Testis (tissue), 2 donors: ENCODE measurements at regions not wholly inside any gene's neighbourhood (a gene's known extent, or its start where the extent isn't known, plus 50 kb on each side); places are given as distances from the start of the nearest gene placed in this dataset.

Source experiments
- DNase-seq: peaks from one replicate; pipeline ENCODE4 v3.0.0-alpha.2; 2019
- H3K27ac ChIP-seq, 2 donors: fragments of 200-600 bp; sonication (generic); one replicate each; pipeline ENCODE4 v1.5.1; 2019
- H3K27me3 ChIP-seq: fragments of 200-600 bp; sonication (generic); one replicate; pipeline ENCODE4 v1.5.1; 2019
- H3K36me3 ChIP-seq: fragments of 200-600 bp; sonication (generic); one replicate; pipeline ENCODE4 v1.5.1; 2017; ENCODE audit warnings: low read depth; ENCODE audit errors: missing control alignments
- H3K4me1 ChIP-seq: fragments of 200-600 bp; sonication (generic); one replicate; pipeline ENCODE4 v1.5.1; 2019
- H3K4me3 ChIP-seq, 2 donors: fragments of 200-600 bp; sonication (generic); one replicate each; pipeline ENCODE4 v1.5.1; 2017 to 2019
- H3K9me3 ChIP-seq: fragments of 200-600 bp; sonication (generic); one replicate; pipeline ENCODE4 v1.5.1; 2017
- CTCF ChIP-seq, 3 experiments: fragments of 450-650 bp in 2 of 3; fragments of 200-600 bp in 1 of 3; sonication (generic) in 1 of 3; IDR thresholded peaks; one replicate each; pipeline ENCODE4 v1.5.1; 2016 to 2019; ENCODE audit warnings: antibody characterized with exemption in 3 of 3, mild to moderate bottlenecking in 2 of 3, moderate library complexity in 1 of 3
- POLR2A ChIP-seq: fragments of 450-650 bp; IDR thresholded peaks from one replicate; pipeline ENCODE4 v1.6.1; 2017; ENCODE audit warnings: antibody characterized with exemption, mild to moderate bottlenecking, moderate library complexity
- WGBS, 2 donors: methylation state at CpG; one replicate each; pipeline ENCODE4 v1.1.5; 2018; 5-methylcytosine and 5-hydroxymethylcytosine counted together
- intact Hi-C: fragments of 100-400 bp; cut with DNase I; formaldehyde crosslinking; loops from one replicate; pipeline ENCODE4 v1.15.1; 2023; ENCODE audit warnings: low total_unique reads

- 79 to 84% methylated on average over 9 to 14 of the region's 14 CpGs for WGBS, 2 donors
- Histone ChIP-seq H3K27me3 (no peaks in the 10 kb centered on the region), H3K27ac (no peak overlapping the region), H3K36me3 (no peaks in the 10 kb centered on the region), H3K4me3 (no peak overlapping the region), H3K9me3 (no peaks in the 10 kb centered on the region), H3K4me1 (no peaks in the 10 kb centered on the region)
- no peak for TF ChIP-seq CTCF (IDR thresholded peaks at IDR 0.05)
- no peak for TF ChIP-seq POLR2A
- DNase-seq: no peak
- intact Hi-C loops: no loop called here
Observed at GRCh38 chr2:8132351-8132831, 549.5 kb upstream of the ID2 start.

GRCh38 chr2:8132879-8133278 is 549.0 kb upstream of the ID2 start:
- no peak for DNase-seq
- intact Hi-C loops: no loop called here
- no peaks in the 10 kb centered on the region for H3K36me3 ChIP-seq
- H3K4me1 ChIP-seq: no peaks in the 10 kb centered on the region
- TF ChIP-seq POLR2A (no peak), CTCF (IDR thresholded peaks at IDR 0.05) (no peak)
- no peak overlapping the region for H3K27ac ChIP-seq
- no peak overlapping the region for H3K4me3 ChIP-seq
- no peaks in the 10 kb centered on the region for H3K9me3 ChIP-seq
- H3K27me3 ChIP-seq: no peaks in the 10 kb centered on the region
- 43 to 65% methylated on average over 9 of the region's 9 CpGs for WGBS, 2 donors

GRCh38 chr2:8133363-8133762 is 548.5 kb upstream of the ID2 start:
- TF ChIP-seq CTCF (IDR thresholded peaks at IDR 0.05) (no peak), POLR2A (no peak)
- Histone ChIP-seq H3K27ac (no peak overlapping the region), H3K27me3 (no peaks in the 10 kb centered on the region), H3K9me3 (no peaks in the 10 kb centered on the region), H3K4me1 (no peaks in the 10 kb centered on the region), H3K4me3 (no peak overlapping the region), H3K36me3 (no peaks in the 10 kb centered on the region)
- intact Hi-C loops: no loop called here
- DNase-seq: no peak
- WGBS, 2 donors: 71 to 76% methylated on average over 11 of the region's 11 CpGs

GRCh38 chr2:8133913-8134472 is 547.9 kb upstream of the ID2 start:
- Histone ChIP-seq H3K9me3 (no peaks in the 10 kb centered on the region), H3K27ac (no peak overlapping the region), H3K4me3 (no peak overlapping the region), H3K36me3 (no peaks in the 10 kb centered on the region), H3K27me3 (no peaks in the 10 kb centered on the region), H3K4me1 (no peaks in the 10 kb centered on the region)
- DNase-seq: no peak
- no peak for TF ChIP-seq POLR2A
- no peak for TF ChIP-seq CTCF (IDR thresholded peaks at IDR 0.05)
- intact Hi-C loops: no loop called here
- WGBS, 2 donors: 53 to 59% methylated on average over 11 of the region's 11 CpGs

- 52 to 76% methylated on average over 11 of the region's 11 CpGs for WGBS, 2 donors
- DNase-seq: no peak
- Histone ChIP-seq H3K27ac (no peak overlapping the region), H3K9me3 (no peaks in the 10 kb centered on the region), H3K4me1 (no peaks in the 10 kb centered on the region), H3K4me3 (no peak overlapping the region), H3K36me3 (no peaks in the 10 kb centered on the region), H3K27me3 (no peaks in the 10 kb centered on the region)
- TF ChIP-seq CTCF (IDR thresholded peaks at IDR 0.05): no peak
- TF ChIP-seq POLR2A: no peak
- intact Hi-C loops: no loop called here
Observed at GRCh38 chr2:8134473-8134932, 547.4 kb upstream of the ID2 start.
